BLaER1 treated with 17β-estradiol and CSF1 and Interleukin-3, amounts not matched to agents 10 nM and 100 nM (cell line): ENCODE measurements at regions not wholly inside any gene's neighbourhood (a gene's known extent, or its start where the extent isn't known, plus 50 kb on each side); places are given as distances from the start of the nearest gene placed in this dataset.

Source experiments
- H3K27ac ChIP-seq, 11 experiments: shearing (Covaris generic); formaldehyde crosslinking; 2 replicates each; pipeline ENCODE4 v1.8.1; 2022
- H3K27me3 ChIP-seq, 11 experiments: shearing (Covaris generic); formaldehyde crosslinking; 2 replicates each; pipeline ENCODE4 v1.8.1; 2022
- H3K36me3 ChIP-seq, 11 experiments: shearing (Covaris generic); formaldehyde crosslinking; 2 replicates each; pipeline ENCODE4 v1.8.1; 2022
- H3K4me1 ChIP-seq, 10 experiments: shearing (Covaris generic); formaldehyde crosslinking; 2 replicates each; pipeline ENCODE4 v1.8.1; 2022
- H3K4me2 ChIP-seq, 11 experiments: shearing (Covaris generic); formaldehyde crosslinking; 2 replicates each; pipeline ENCODE4 v1.8.1; 2022
- H3K4me3 ChIP-seq, 10 experiments: shearing (Covaris generic); formaldehyde crosslinking; 2 replicates each; pipeline ENCODE4 v1.8.1; 2022
- H3K9ac ChIP-seq, 11 experiments: shearing (Covaris generic); formaldehyde crosslinking; 2 replicates each; pipeline ENCODE4 v1.8.1; 2022
- H3K9me3 ChIP-seq, 11 experiments: shearing (Covaris generic); formaldehyde crosslinking; replicated peaks in 1 of 11; 2 replicates each; pipeline ENCODE4 v1.8.1; 2022
- H4K20me1 ChIP-seq, 11 experiments: shearing (Covaris generic); formaldehyde crosslinking; 2 replicates each; pipeline ENCODE4 v1.8.1; 2022
- Cebpa-rat ChIP-seq, 11 experiments: shearing (Covaris generic); IDR thresholded peaks; 2 replicates each; pipeline ENCODE4 v1.8.1; 2022

DNA sequence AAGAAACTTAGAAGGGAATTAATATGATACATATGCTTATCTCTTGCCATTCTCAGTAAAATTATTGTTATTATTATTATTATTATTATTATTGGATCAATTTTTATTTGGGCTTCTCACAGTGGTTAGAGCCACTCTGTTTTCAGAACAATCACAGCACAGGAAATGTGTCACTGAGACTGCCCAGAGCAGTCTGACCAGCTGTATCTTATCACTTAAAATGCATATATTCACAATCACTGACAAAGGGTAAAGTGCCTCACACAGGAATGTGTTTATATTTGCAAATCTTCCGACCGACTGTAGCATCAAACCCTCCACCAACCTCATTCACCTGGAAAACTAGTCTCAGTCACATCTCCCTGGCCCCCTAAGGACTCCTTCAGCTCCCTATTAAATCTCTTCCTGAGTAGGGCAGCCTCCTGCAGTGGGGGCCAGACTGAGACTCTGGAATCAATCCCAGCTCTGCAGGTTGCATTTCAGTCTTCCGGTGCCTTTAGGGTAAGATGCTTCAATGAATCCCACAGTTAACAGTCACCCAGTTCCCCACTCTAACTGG lies 738.3 kb upstream of the SLITRK5 start:
- H3K27ac ChIP-seq = no peak overlapping the region
- no peak overlapping the region for H3K4me2 ChIP-seq

DNA sequence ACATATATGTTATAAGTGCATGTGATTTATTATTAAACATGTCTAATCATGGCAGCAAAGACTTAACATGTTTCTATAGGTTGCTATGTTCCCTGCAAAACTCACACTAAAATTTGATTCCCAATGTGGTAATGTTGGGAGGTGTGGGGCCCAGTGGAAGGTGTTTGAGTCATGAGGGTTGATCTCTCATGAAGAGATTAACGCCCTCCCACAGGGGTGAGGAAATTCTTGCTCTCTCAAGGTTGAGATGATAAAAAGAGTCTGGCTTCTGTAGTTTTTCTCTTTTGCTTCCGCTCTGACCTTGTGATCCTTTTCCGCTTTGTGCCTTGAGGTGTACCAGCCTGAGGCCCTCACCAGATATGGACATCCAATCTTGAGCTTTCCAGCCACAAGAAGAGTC lies 737.5 kb upstream of the SLITRK5 start:
- no peak overlapping the region for H3K4me2 ChIP-seq
- no peak for TF ChIP-seq Cebpa-rat (IDR thresholded peaks at IDR 0.05)
- H3K27ac ChIP-seq = no peak overlapping the region
- H3K27me3 ChIP-seq = no peaks in the 10 kb centered on the region
- no peaks in the 10 kb centered on the region for H3K4me1 ChIP-seq
- no peaks in the 10 kb centered on the region for H3K9me3 ChIP-seq
- no peaks in the 10 kb centered on the region for H3K36me3 ChIP-seq
- no peaks in the 10 kb centered on the region for H4K20me1 ChIP-seq
- H3K9ac ChIP-seq = no peak overlapping the region
- no peak overlapping the region for H3K4me3 ChIP-seq

More for the DNA sequence above, 738.3 kb upstream of the SLITRK5 start:
- H3K4me1 ChIP-seq = no peaks in the 10 kb centered on the region
- no peak overlapping the region for H3K9ac ChIP-seq
- TF ChIP-seq Cebpa-rat (IDR thresholded peaks at IDR 0.05) = no peak
- no peaks in the 10 kb centered on the region for H4K20me1 ChIP-seq
- no peaks in the 10 kb centered on the region for H3K27me3 ChIP-seq
- no peaks in the 10 kb centered on the region for H3K36me3 ChIP-seq
- H3K4me3 ChIP-seq = no peak overlapping the region
- no peaks in the 10 kb centered on the region for H3K9me3 ChIP-seq

DNA sequence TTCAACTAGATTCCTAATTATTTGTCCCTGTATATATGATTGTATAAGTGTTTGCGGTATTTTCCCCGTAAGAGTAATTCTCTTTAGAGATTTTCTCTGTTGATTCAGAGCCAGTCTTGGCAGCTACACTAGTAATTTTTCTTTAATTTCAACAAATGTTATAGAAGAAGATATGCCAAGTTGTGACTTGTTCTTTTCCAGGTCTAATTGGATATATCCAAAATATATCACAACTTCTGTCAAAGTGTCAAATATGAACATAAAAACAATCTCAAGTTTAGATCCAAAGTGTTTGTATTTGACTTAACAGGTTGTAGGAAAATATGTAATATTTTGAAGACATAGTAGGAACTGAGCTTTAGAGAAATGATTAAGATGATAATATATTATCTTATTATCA lies 733.9 kb upstream of the SLITRK5 start:
- TF ChIP-seq Cebpa-rat (IDR thresholded peaks at IDR 0.05) = no peak
- H3K9ac ChIP-seq = no peak overlapping the region
- H3K27ac ChIP-seq = no peak overlapping the region
- no peaks in the 10 kb centered on the region for H3K4me1 ChIP-seq
- no peak overlapping the region for H3K4me2 ChIP-seq
- H3K4me3 ChIP-seq = no peak overlapping the region
- H3K36me3 ChIP-seq = no peaks in the 10 kb centered on the region
- no peaks in the 10 kb centered on the region for H4K20me1 ChIP-seq
- no peaks in the 10 kb centered on the region for H3K9me3 ChIP-seq
- H3K27me3 ChIP-seq = no peaks in the 10 kb centered on the region

DNA sequence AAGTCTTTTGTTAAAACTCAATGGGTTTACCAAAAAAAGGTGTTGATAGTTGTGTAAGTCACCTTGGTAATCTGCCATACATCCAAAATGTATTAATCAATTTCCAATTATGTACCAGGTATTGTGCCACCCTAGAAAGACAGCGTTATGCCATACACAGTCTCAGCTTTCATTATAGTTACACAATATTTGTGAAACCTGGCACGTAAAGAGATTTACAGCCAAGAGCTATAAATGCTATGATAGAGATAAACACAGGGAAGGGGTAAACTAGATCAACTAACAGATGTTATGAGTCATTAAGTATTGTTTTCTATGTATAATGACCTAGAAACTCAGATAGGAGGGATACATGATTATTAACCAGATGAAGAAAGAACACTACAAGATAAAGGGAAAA lies 725.6 kb upstream of the SLITRK5 start:
- Histone ChIP-seq H3K4me1 (no peaks in the 10 kb centered on the region), H3K27me3 (no peaks in the 10 kb centered on the region), H3K9ac (no peak overlapping the region), H3K36me3 (no peaks in the 10 kb centered on the region), H3K9me3 (0 out of 22 replicates have a peak, but pooled peaks cover 0 to 5% (median 0%) of the 10 kb centered on the region in 11 experiments), H3K4me2 (no peak overlapping the region), H4K20me1 (no peaks in the 10 kb centered on the region), H3K4me3 (no peak overlapping the region), H3K27ac (no peak overlapping the region)
- no peak for TF ChIP-seq Cebpa-rat (IDR thresholded peaks at IDR 0.05)

DNA sequence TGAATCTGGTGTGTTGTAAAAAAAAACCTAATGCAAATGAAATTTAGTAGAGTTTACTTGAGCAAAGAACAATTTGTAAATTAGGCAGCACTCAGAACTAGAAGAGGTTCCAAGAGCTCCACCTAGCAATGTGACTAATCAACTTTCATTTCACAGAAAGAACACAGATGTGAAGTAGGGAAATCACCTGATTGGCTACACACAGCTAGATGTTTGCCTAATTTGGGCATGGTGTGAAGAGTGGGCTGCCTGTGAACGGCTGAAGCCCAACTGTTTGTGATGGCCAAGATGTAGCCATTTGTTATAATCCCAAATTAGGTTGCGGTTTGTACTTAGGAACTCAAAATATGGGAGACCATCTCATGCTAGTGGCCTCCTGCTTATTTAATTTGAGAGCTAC lies 724.4 kb upstream of the SLITRK5 start:
- Histone ChIP-seq H3K9me3 (0 out of 22 replicates have a peak, but pooled peaks cover 0 to 5% (median 0%) of the 10 kb centered on the region in 11 experiments), H3K4me3 (no peak overlapping the region), H3K4me2 (no peak overlapping the region), H3K4me1 (no peaks in the 10 kb centered on the region), H3K27ac (no peak overlapping the region), H3K27me3 (no peaks in the 10 kb centered on the region), H3K9ac (no peak overlapping the region), H3K36me3 (no peaks in the 10 kb centered on the region), H4K20me1 (no peaks in the 10 kb centered on the region)
- TF ChIP-seq Cebpa-rat (IDR thresholded peaks at IDR 0.05) = no peak

DNA sequence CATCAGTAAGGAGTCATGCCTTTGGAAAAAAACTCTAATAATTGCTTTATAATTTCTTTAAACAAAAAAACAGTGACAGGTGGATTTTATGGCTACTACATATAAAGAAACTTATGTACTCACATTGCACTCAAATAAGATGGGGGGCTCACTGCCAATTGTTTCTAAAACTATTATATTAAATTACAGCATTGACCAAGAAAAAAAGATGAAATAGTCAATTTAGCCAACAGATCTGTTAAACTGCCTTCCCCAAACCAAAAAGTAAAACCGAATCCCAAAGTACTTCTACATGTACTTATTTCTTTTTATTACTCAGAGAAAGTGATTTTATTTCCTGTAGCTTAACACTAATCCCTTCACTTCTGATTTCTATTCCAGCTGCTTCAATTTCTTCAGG lies 716.8 kb upstream of the SLITRK5 start:
- no peak for TF ChIP-seq Cebpa-rat (IDR thresholded peaks at IDR 0.05)
- no peak overlapping the region for H3K27ac ChIP-seq
- no peaks in the 10 kb centered on the region for H3K36me3 ChIP-seq
- no peak overlapping the region for H3K4me3 ChIP-seq
- H3K4me2 ChIP-seq = no peak overlapping the region
- no peak overlapping the region for H3K9ac ChIP-seq
- H3K9me3 ChIP-seq = 0 out of 22 replicates have a peak, but pooled peaks cover 0 to 5% (median 0%) of the 10 kb centered on the region in 11 experiments
- no peaks in the 10 kb centered on the region for H3K4me1 ChIP-seq
- H3K27me3 ChIP-seq = no peaks in the 10 kb centered on the region
- no peaks in the 10 kb centered on the region for H4K20me1 ChIP-seq

DNA sequence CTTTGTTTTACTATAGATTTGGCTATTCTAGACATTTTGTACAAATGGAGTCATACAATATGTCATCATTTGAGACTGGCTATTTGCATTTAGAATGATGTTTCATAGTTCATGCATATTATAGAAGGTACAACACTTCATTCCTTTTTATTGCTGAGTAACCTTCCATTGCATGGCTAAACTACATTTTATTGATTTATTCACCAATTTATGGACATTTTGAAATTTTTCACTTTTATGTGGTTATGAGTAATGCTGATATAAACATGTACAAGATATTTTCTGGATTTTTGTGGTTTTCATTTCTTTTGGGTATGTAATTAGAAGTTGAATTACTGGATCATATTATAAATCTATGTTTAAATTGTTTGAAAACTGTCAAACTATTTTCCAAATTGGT lies 710.3 kb upstream of the SLITRK5 start:
- H3K9ac ChIP-seq = no peak overlapping the region
- no peaks in the 10 kb centered on the region for H3K9me3 ChIP-seq
- no peak overlapping the region for H3K27ac ChIP-seq
- no peak overlapping the region for H3K4me3 ChIP-seq
- no peak for TF ChIP-seq Cebpa-rat (IDR thresholded peaks at IDR 0.05)
- H3K36me3 ChIP-seq = no peaks in the 10 kb centered on the region
- no peak overlapping the region for H3K4me2 ChIP-seq
- no peaks in the 10 kb centered on the region for H3K4me1 ChIP-seq
- no peaks in the 10 kb centered on the region for H4K20me1 ChIP-seq
- H3K27me3 ChIP-seq = no peaks in the 10 kb centered on the region

DNA sequence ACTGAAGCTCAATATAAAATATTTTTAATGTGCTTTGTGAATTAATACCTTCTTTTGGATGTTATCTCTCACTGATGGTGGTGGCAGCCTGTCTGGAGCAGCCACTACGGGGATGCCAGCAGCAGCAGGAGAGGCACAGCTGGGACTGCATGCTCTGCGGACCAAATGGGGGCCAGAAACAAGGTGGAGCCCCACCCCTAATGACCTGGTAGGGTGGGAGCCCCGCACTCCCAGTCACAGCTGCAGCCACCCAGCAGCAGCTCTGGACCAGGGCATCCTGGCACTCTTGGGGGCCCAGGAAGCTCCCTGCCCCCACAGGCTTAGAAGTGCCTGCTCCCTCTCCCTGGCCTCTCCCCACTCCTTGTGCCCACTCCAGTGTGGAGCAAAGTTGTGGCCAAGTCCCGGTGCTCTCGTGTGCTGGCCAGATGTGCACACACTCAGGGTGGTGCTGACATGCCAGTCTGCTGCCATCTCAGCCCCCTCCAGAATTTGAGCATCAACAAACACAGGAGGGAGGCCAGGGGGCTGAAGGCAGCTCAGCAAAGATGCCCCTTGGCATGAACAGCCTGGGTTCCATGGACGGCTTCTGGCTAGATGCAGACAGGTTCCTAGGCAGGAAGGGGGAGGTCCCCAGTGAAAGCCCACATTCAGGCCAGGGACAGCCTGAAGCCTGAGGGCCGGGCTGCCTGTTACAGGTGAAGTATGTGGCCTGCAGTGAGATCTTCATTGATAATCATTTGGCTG lies 696.7 kb upstream of the SLITRK5 start:
- Histone ChIP-seq H3K27me3 (no peaks in the 10 kb centered on the region), H3K4me3 (no peak overlapping the region), H3K4me2 (no peak overlapping the region), H3K27ac (no peak overlapping the region), H3K9ac (no peak overlapping the region), H3K4me1 (no peaks in the 10 kb centered on the region), H3K9me3 (no peaks in the 10 kb centered on the region), H4K20me1 (no peaks in the 10 kb centered on the region), H3K36me3 (no peaks in the 10 kb centered on the region)
- TF ChIP-seq Cebpa-rat (IDR thresholded peaks at IDR 0.05) = no peak

DNA sequence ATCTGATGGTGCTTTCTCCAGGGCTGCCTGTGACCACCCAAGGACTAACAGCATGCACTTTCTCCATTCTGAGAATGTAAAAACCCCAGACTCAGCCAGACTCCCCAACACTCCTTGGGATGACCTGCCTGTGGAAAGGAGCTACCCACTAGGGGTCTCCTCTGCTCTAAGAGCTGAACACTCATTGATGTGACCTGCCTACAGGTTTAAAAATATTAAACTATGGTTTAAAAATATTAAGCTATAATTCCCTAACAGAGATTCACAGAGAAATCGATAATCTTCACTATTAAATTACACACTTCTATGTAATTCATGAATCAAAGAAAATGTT lies 696.2 kb upstream of the SLITRK5 start:
- H4K20me1 ChIP-seq = no peaks in the 10 kb centered on the region
- H3K4me3 ChIP-seq = no peak overlapping the region
- H3K4me1 ChIP-seq = no peaks in the 10 kb centered on the region
- TF ChIP-seq Cebpa-rat (IDR thresholded peaks at IDR 0.05) = no peak
- no peak overlapping the region for H3K4me2 ChIP-seq
- H3K36me3 ChIP-seq = no peaks in the 10 kb centered on the region
- H3K27me3 ChIP-seq = no peaks in the 10 kb centered on the region
- H3K9ac ChIP-seq = no peak overlapping the region
- no peak overlapping the region for H3K27ac ChIP-seq
- H3K9me3 ChIP-seq = no peaks in the 10 kb centered on the region
